Natural killer cell treated with Interleukin-12 subunit alpha and Interleukin-12 subunit beta and Interleukin-15 and Interleukin-18, amount 100 ng/mL, for 72 hours (primary cell): ENCODE measurements at regions not wholly inside any gene's neighbourhood (a gene's known extent, or its start where the extent isn't known, plus 50 kb on each side); places are given as distances from the start of the nearest gene placed in this dataset.

Experiments used
- ATAC-seq, 2 donors: fragments of 150-1000 bp; cut with Tn5 transposase in 1 of 2; sonication (Bioruptor Pico), chemical (Tn5 transposase) in 1 of 2; 2 replicates each; pipeline ENCODE4 v1.10.0; 2021
- DNase-seq: peaks from one replicate; pipeline ENCODE4 v3.0.0; 2022; ENCODE audit warnings: low spot score
- H3K27ac Mint-ChIP-seq, 2 donors: 1 replicate in 1 of 2; 2 replicates in 1 of 2; pipeline ENCODE4 v1.8.0; 2022; ENCODE audit warnings: mixed read lengths in 2 of 2, mild to moderate bottlenecking in 1 of 2, moderate library complexity in 1 of 2
- H3K27me3 Mint-ChIP-seq, 2 donors: 1 replicate in 1 of 2; 2 replicates in 1 of 2; pipeline ENCODE4 v1.8.0; 2022; ENCODE audit warnings: mixed read lengths in 2 of 2
- H3K36me3 Mint-ChIP-seq: one replicate; pipeline ENCODE4 v1.8.0; 2022; ENCODE audit warnings: mixed read lengths
- H3K4me1 Mint-ChIP-seq, 2 donors: 1 replicate in 1 of 2; 2 replicates in 1 of 2; pipeline ENCODE4 v1.8.0; 2022; ENCODE audit warnings: low read depth in 2 of 2, mixed read lengths in 2 of 2, mild to moderate bottlenecking in 1 of 2
- H3K4me3 Mint-ChIP-seq: one replicate; pipeline ENCODE4 v1.8.0; 2022; ENCODE audit warnings: mixed read lengths
- H3K9me3 Mint-ChIP-seq: 2 replicates; pipeline ENCODE4 v1.8.0; 2022; ENCODE audit warnings: mixed read lengths

DNA sequence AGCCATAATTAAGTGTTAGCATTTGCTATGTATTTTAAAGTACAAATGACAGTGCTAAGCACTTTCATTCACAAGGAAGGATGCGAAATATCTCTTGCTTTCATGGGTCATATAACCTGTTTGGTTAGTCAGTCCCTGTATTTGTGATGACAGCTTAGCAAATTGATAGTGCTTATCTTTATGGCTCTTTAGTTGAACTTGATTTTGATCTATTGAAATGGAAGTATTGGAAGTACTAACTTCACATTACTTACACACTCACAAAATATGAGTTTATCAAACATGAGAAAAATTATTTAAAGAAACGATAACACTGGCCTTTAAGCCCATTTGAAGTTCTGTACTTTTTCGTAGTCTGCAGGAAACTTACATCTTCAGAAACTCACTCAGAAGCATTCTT lies 97.4 kb upstream of the NEUROD1 start:
- Mint-ChIP-seq H3K9me3 (no peaks in the 10 kb centered on the region), H3K27me3 (no peaks in the 10 kb centered on the region), H3K4me1 (peaks cover 0 to 4% of the 10 kb centered on the region in 2 donors), H3K27ac (no peak overlapping the region), H3K36me3 (no peaks in the 10 kb centered on the region), H3K4me3 (no peak overlapping the region)
- no peak for ATAC-seq
- DNase-seq: no peak

DNA sequence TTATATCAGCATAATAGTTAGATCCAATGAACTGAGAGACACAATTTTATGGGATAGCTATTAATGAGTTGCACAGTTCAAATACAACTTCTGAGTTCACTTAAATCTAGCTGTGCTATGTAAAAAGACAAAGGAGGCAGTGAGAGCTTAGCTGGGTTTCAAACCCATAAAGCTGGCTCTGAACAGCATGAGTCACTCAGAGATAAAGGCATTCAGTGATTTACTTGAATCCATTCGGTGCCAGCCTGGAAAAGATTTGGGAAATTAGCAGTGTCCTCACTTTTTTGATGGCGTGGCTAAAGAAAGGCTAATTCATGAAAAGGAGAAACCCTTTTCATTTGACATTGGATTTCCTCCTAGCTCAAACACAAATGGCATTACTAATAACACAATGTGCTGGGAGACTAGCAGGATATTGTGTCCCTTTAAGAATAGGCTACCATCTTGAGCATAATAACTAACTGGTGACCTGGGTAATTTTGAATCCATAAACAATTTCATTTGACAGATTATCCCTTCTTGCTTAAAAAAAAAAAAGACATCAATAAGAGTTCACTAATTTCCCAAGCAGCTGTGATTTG lies 98.4 kb upstream of the NEUROD1 start:
- H3K27me3 Mint-ChIP-seq: peaks cover 0 to 9% of the 10 kb centered on the region in 2 donors
- ATAC-seq (no peak), DNase-seq (no peak)
- H3K36me3 Mint-ChIP-seq: no peaks in the 10 kb centered on the region
- H3K4me1 Mint-ChIP-seq: peaks cover 0 to 2% of the 10 kb centered on the region in 2 donors
- H3K4me3 Mint-ChIP-seq: no peak overlapping the region
- H3K9me3 Mint-ChIP-seq: no peaks in the 10 kb centered on the region
- H3K27ac Mint-ChIP-seq: no peak overlapping the region

DNA sequence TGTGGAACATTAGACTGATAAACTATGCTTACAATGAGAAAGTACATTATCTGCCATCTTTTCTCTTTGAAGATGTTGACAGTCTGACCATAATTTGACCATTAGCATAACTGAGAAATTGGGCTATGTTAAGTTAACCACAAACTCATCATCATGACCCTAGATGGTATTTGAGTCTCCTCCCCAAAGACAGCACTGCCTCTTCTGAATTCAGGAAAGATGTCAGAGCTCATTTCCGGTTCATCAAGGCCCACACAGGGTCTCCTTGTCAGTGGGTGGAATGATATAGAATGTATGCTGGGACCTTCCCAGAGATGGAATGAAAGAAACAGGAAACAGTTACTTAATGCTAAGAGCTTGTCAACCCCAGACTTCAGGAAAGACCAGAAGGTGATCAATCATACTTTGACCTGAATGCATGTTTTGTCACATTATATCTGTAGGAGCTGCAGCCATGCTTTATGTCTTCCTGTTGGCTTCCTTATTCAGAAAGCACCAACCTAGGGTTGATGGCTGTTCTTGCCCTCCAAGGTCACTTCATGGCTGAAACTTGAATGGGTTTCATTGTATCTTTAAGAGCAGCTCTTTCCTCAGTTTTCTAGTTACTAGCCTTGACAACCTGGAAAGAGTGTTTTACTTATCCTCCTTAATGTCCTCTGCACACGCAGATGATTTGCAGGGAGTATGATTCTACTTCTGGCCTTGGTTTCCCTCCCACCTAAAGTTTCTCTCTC lies 99.1 kb upstream of the NEUROD1 start:
- no peak overlapping the region for H3K4me3 Mint-ChIP-seq
- H3K27ac Mint-ChIP-seq: no peak overlapping the region
- no peaks in the 10 kb centered on the region for H3K9me3 Mint-ChIP-seq
- peaks cover 0 to 12% of the 10 kb centered on the region in 2 donors for H3K27me3 Mint-ChIP-seq
- ATAC-seq (no peak), DNase-seq (no peak)
- peaks cover 0 to 2% of the 10 kb centered on the region in 2 donors for H3K4me1 Mint-ChIP-seq
- no peaks in the 10 kb centered on the region for H3K36me3 Mint-ChIP-seq

DNA sequence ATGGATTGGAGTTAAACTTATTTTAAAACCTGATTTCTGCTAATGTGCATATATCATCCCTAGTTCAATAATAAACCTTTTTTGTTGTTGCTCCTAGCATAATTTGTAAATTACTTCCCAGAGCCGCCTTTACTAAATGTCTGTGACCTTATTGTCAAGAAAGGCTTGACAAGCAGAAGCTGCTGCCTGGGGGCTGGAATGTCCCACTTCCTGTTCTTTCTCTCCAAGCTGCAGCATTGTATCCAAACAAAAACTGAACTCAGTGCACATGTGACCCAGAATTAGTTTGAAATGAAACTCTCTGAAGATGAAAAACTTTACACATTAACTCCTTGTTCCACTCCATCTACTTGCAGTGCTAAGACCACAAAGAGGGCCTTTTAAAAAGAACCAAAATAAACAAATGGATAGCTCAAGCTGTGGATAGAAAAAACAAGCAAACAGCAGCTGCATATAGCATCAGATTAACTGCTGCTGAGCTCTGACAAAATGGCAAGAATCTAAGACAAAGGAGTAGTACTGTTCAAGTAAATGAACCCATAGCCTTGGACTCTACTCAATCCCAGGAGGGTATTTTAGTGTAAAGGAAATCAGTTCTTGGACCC lies 99.8 kb upstream of the NEUROD1 start:
- H3K27ac Mint-ChIP-seq: no peak overlapping the region
- peaks cover 0 to 2% of the 10 kb centered on the region in 2 donors for H3K4me1 Mint-ChIP-seq
- H3K9me3 Mint-ChIP-seq: no peaks in the 10 kb centered on the region
- no peaks in the 10 kb centered on the region for H3K36me3 Mint-ChIP-seq
- ATAC-seq (no peak), DNase-seq (no peak)
- H3K27me3 Mint-ChIP-seq: peaks cover 0 to 12% of the 10 kb centered on the region in 2 donors
- no peak overlapping the region for H3K4me3 Mint-ChIP-seq

DNA sequence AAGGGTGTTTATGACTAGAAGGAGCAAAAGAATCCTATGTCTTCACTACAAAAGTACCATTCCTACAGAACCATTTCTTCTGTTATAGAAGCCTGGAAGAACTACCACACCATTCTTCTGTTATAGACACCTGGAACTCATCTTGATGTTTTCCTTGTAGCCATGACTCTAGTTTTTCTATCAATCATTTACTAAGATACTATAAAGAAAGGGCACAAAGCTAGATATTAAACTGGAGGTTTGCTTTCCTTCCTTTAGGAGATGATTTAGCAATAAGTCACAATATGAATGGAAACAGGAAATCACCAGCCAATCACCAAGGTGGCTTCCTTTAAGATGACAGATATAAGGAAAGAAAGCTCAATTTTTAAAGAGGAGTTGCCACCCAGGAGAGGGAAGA lies 100.3 kb upstream of the NEUROD1 start:
- Mint-ChIP-seq H3K9me3 (no peaks in the 10 kb centered on the region), H3K36me3 (no peaks in the 10 kb centered on the region), H3K27ac (no peak overlapping the region), H3K27me3 (peaks cover 0 to 12% of the 10 kb centered on the region in 2 donors), H3K4me1 (peaks cover 0 to 2% of the 10 kb centered on the region in 2 donors), H3K4me3 (no peak overlapping the region)
- ATAC-seq: no peak
- DNase-seq: no peak

DNA sequence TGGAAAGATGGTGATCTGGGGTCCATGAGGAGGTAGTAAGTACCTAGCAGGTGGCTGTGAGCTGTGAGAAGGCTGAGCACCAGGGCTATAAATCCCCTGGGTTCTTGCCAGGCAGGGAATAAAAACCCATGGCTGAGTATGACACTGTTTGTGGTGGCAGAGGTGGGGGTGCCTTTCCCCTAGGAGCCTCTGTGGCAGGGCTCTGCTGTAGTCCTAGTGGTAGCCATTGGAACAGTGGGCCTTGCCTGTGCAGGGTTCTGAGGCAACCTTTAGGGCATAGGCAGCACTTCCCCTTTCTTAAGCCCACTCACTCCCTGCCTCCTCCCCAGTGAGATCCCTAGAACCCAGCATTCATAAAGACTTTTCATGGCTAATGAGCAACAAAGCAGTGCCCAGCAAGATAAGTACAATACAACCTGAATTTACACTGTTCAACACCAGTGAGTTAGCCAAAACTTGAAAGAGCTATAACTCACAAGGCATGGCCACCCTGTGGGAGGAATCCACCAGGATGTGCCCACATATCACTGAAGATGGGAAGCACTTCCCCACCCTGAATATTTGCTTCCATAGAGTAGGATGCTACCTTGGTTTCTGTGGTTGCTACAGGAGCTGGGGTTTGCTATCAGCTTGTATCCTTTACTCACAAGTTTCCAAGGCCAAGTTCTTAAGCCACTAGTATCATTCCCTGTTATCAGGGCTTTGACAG lies 100.9 kb upstream of the NEUROD1 start:
- no peak overlapping the region for H3K27ac Mint-ChIP-seq
- peak; percentile 24 to 43 for ATAC-seq
- H3K27me3 Mint-ChIP-seq: peaks cover 3 to 12% of the 10 kb centered on the region in 2 donors
- H3K36me3 Mint-ChIP-seq: no peaks in the 10 kb centered on the region
- peaks cover 0 to 2% of the 10 kb centered on the region in 2 donors for H3K4me1 Mint-ChIP-seq
- no peak for DNase-seq
- no peak overlapping the region for H3K4me3 Mint-ChIP-seq
- H3K9me3 Mint-ChIP-seq: no peaks in the 10 kb centered on the region

DNA sequence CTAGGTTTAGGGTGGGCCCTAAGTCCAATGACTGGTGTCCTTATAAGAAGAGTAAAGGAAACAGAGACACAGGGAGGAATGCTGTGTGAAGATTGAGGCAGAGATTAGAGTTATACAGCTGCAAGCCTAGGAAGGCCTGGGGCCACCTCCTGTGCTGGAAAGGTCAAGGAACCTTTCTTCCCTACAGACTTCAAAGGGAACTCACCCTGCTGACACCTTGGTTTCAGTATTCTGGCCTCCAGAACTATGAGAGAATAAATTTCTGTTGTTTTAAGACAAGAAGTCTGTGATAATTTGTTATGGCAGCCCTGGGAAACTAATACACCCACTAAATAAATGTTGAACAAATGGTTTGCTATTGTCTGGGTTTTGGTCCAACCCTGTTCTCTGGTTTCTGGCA lies 102.3 kb upstream of the NEUROD1 start:
- no peaks in the 10 kb centered on the region for H3K36me3 Mint-ChIP-seq
- DNase-seq: no peak
- no peak overlapping the region for H3K4me3 Mint-ChIP-seq
- no peak for ATAC-seq
- H3K27ac Mint-ChIP-seq: no peak overlapping the region
- peaks cover 5 to 12% of the 10 kb centered on the region in 2 donors for H3K27me3 Mint-ChIP-seq
- no peaks in the 10 kb centered on the region for H3K9me3 Mint-ChIP-seq
- peaks cover 0 to 2% of the 10 kb centered on the region in 2 donors for H3K4me1 Mint-ChIP-seq

DNA sequence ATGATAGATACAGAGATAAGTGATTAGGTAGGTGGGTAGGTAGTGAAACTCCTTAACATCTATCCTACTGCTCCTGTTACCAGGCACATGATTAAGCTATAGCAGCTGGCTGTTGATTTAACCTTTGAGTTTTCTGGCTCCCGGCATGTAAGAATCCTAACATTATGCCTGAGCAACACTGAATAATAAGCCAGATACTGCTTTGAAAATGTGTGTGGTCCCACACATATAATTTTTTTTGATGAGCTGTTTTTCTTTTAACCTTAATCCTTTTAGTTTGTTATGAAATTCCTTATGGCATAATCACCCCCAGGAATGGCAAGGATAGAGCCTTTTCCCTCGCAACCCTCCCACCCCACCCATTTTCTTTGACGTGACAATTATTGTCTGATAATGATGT lies 104.2 kb upstream of the NEUROD1 start:
- H3K4me1 Mint-ChIP-seq: no peaks in the 10 kb centered on the region
- no peak for ATAC-seq
- H3K9me3 Mint-ChIP-seq: no peaks in the 10 kb centered on the region
- DNase-seq: no peak
- H3K27me3 Mint-ChIP-seq: peaks cover 5 to 12% of the 10 kb centered on the region in 2 donors
- H3K36me3 Mint-ChIP-seq: no peaks in the 10 kb centered on the region
- H3K4me3 Mint-ChIP-seq: no peak overlapping the region
- no peak overlapping the region for H3K27ac Mint-ChIP-seq

DNA sequence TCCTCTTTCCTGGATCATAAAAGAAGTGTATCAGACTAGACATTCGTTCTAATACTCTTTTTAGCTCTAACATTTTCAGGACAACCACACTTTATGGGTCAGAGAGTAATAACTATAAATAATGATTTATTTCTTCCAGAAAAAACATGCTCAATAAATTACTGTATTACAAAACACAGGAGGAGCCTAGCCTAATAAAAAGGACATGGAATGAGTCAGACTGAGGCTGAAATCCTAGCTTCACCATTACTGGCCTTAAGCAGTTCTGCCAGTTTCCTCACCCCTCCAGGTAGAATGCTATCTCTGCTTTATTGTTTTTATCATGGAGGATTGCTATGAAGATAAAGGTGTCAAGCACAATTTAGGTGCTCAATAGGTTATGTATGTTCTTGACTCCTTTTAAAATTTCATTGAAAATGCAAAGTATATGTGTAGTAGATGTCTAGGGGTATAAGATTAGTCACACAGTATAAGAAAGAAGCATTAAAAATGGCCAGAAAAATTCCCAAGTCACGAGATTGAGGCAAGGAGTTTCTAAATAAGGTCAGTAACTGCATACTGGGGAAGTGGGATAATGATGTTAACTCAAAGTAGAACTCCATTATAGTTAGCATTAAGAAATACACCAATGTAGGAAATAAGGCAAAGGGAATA lies 105.5 kb upstream of the NEUROD1 start:
- Mint-ChIP-seq H3K36me3 (no peaks in the 10 kb centered on the region), H3K27ac (no peak overlapping the region), H3K27me3 (peaks cover 8 to 12% of the 10 kb centered on the region in 2 donors), H3K4me1 (no peaks in the 10 kb centered on the region), H3K4me3 (no peak overlapping the region), H3K9me3 (no peaks in the 10 kb centered on the region)
- DNase-seq (no peak), ATAC-seq (no peak)

DNA sequence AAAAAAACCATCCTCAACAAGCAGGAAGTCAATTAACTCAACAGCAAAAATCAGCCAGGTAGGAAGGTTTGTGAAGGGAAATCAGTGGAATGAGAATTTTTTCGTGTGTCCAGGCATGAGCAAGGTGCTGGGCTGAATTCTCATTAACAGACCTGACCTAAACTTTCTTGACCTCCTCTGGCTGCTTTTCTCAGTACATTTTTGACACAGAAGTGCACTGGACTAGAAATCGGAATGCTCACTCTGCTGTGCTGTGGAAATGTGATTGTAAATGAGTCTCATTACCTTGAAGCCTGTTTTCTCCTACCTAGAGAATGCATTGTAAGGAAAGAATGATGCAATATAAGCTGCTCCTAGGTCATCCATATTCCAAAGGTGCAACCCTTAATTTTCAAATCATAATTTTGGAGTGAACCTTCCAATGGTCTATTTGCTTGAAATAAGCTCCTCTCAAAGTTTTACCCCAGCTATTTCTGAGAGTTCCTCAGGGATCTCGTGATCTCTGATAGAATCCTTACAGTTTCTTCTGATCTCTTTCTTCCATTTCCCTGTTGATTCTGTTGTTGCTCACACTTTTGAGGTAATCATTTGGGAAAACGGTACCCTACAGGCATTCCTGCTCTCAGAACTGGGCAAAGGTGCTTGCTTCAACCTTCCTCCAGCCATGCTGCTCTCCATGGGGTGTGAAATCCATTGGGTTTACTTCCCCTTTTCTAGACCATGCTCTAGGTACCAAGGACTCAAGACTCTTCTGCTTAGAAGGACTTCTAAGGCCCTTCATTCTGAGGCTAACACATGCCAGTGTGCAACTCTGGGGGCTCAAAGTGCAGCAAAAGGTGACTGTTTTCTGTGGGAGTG lies 104.9 kb upstream of the ITPRID2 start:
- H3K27ac Mint-ChIP-seq: no peak overlapping the region
- H3K27me3 Mint-ChIP-seq: peaks cover 8 to 12% of the 10 kb centered on the region in 2 donors
- ATAC-seq (no peak), DNase-seq (no peak)
- H3K9me3 Mint-ChIP-seq: no peaks in the 10 kb centered on the region
- H3K4me3 Mint-ChIP-seq: no peak overlapping the region
- H3K4me1 Mint-ChIP-seq: no peaks in the 10 kb centered on the region
- H3K36me3 Mint-ChIP-seq: no peaks in the 10 kb centered on the region

DNA sequence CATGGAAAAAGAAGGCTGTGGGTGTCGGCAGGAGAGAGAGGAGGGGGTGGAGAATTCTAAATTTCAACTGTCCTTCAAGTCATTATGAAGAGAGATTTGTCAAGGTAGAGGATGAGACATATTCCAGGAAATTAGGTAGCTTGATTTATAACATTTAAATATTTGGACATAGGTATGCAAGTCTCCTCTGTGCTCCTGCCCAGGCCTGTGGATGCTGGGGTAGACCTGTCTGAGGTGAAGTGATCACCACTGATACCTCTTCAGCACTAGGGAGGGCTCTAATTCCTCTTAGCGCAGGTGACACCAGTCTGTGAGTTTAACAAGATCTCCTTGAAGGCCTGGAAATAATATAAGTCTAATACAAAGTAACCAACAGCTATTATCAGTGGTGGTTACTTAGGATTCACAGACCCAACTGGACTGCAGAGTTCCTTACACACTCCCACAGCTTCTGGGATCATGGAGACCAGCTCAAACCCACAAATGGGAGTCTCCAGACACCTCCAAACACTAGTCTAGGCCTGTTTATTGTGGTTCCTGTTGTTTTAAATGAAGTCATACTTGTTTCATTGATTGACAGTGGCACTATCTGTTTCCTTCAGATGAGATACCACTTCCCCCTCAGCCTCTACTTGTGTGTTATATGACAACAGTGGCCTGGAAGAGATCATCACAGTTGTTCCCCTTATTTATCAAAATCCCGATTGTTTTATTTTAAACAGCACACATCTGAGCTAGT lies 104.1 kb upstream of the ITPRID2 start:
- H3K36me3 Mint-ChIP-seq: no peaks in the 10 kb centered on the region
- no peak for ATAC-seq
- peaks cover 8 to 12% of the 10 kb centered on the region in 2 donors for H3K27me3 Mint-ChIP-seq
- no peak for DNase-seq
- no peak overlapping the region for H3K27ac Mint-ChIP-seq
- no peaks in the 10 kb centered on the region for H3K9me3 Mint-ChIP-seq
- H3K4me3 Mint-ChIP-seq: no peak overlapping the region
- no peaks in the 10 kb centered on the region for H3K4me1 Mint-ChIP-seq

DNA sequence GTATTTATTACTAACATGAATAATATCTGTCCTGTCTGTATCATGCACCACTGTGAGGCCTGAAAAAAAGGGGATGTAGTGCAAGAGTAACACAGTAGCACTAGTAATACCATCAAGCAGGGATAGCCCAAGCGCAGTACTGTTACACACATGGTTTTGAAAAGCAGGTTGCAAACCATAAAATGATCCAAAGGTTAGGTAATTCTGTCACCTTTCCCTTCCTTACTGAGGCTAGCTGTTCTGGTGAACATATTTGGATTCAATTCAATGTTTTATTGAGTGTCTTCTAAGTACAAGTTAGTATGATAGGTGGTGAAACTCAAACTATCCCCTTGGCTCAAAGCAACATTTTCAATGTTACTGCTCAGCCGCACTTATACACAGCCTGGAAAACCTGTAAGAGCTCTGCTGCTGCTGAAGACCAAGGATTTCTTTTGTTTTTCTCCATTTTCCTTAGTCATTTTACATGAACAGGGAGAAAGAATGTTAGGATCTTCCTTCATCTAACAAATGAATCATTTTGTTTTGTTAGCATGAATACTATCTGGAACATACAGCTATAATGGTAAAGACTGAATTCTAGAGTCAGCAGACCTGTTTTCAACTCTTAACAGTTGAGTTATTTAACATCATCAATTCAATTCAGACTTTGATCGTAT lies 102.5 kb upstream of the ITPRID2 start:
- Mint-ChIP-seq H3K9me3 (peaks cover 4% of the 10 kb centered on the region), H3K27me3 (peaks cover 0 to 8% of the 10 kb centered on the region in 2 donors), H3K4me1 (no peaks in the 10 kb centered on the region), H3K27ac (no peak overlapping the region), H3K36me3 (no peaks in the 10 kb centered on the region), H3K4me3 (no peak overlapping the region)
- ATAC-seq (no peak), DNase-seq (no peak)
